Karpas-422 (cell line): ENCODE measurements at regions not wholly inside any gene's neighbourhood (a gene's known extent, or its start where the extent isn't known, plus 50 kb on each side); places are given as distances from the start of the nearest gene placed in this dataset.

Experiments
- DNase-seq: peaks from one replicate; pipeline ENCODE4 v3.0.0-alpha.2; 2015
- H2AFZ ChIP-seq: fragments of 200-600 bp; sonication (generic); 2 replicates; pipeline ENCODE4 v1.6.1; 2014; ENCODE audit warnings: antibody characterized with exemption, low read length, mixed read lengths
- H3K27ac ChIP-seq: fragments of 200-600 bp; sonication (generic); 2 replicates; pipeline ENCODE4 v1.5.1; 2014; ENCODE audit warnings: mild to moderate bottlenecking, low read length, moderate library complexity
- H3K27me3 ChIP-seq: fragments of 200-600 bp; sonication (generic); 2 replicates; pipeline ENCODE4 v1.6.1; 2014; ENCODE audit warnings: low read length, mixed read lengths
- H3K36me3 ChIP-seq: fragments of 200-600 bp; sonication (generic); 2 replicates; pipeline ENCODE4 v1.6.1; 2014; ENCODE audit warnings: low read length, mixed read lengths; ENCODE audit not compliant: insufficient read depth
- H3K4me1 ChIP-seq: fragments of 200-600 bp; sonication (generic); 2 replicates; pipeline ENCODE4 v1.6.1; 2014; ENCODE audit warnings: mild to moderate bottlenecking, low read length, mixed read lengths
- H3K4me2 ChIP-seq: fragments of 200-600 bp; sonication (generic); 2 replicates; pipeline ENCODE4 v1.6.1; 2014; ENCODE audit warnings: low read length, low read depth, mild to moderate bottlenecking; ENCODE audit not compliant: poor library complexity, severe bottlenecking
- H3K4me3 ChIP-seq: fragments of 200-600 bp; sonication (generic); 2 replicates; pipeline ENCODE4 v1.5.1; 2014; ENCODE audit warnings: mild to moderate bottlenecking, antibody characterized with exemption, low read length, mixed read lengths
- H3K79me2 ChIP-seq: fragments of 200-600 bp; sonication (generic); 2 replicates; pipeline ENCODE4 v1.6.1; 2014; ENCODE audit warnings: mild to moderate bottlenecking, low read length, mixed read lengths
- H3K9ac ChIP-seq: fragments of 200-600 bp; sonication (generic); 2 replicates; pipeline ENCODE4 v1.6.0; 2014; ENCODE audit warnings: low read length
- H3K9me2 ChIP-seq: fragments of 200-600 bp; sonication (generic), shearing (Covaris generic); replicated peaks from 2 replicates; pipeline ENCODE4 v1.6.0; 2014; ENCODE audit warnings: mild to moderate bottlenecking, low read length, moderate library complexity; ENCODE audit not compliant: insufficient read depth
- H3K9me3 ChIP-seq: fragments of 300-700, 200-600 bp; sonication (generic); 2 replicates; pipeline ENCODE4 v1.6.1; 2014; ENCODE audit warnings: low read length, mixed read lengths
- H4K20me1 ChIP-seq: fragments of 200-600 bp; sonication (generic); 2 replicates; pipeline ENCODE4 v1.6.1; 2014; ENCODE audit warnings: mild to moderate bottlenecking, antibody characterized with exemption, low read length, low read depth; ENCODE audit not compliant: insufficient read depth

GRCh38 chr11:130727157-130728119 is 188.8 kb downstream of the SNX19 start:
- Histone ChIP-seq H3K4me1 (no peaks in the 10 kb centered on the region), H3K4me3 (no peak overlapping the region), H3K4me2 (no peak overlapping the region), H3K9ac (no peak overlapping the region), H2AFZ (no peak overlapping the region), H3K36me3 (no peaks in the 10 kb centered on the region), H3K9me2 (no peaks in the 10 kb centered on the region), H3K79me2 (no peaks in the 10 kb centered on the region), H3K27ac (no peak overlapping the region), H3K9me3 (no peaks in the 10 kb centered on the region), H4K20me1 (no peaks in the 10 kb centered on the region), H3K27me3 (no peaks in the 10 kb centered on the region)
- DNase-seq = no peak

- no peak for DNase-seq
- no peak overlapping the region for H3K9ac ChIP-seq
- H3K36me3 ChIP-seq = no peaks in the 10 kb centered on the region
- no peaks in the 10 kb centered on the region for H3K4me1 ChIP-seq
- H3K79me2 ChIP-seq = no peaks in the 10 kb centered on the region
- H3K9me2 ChIP-seq = no peaks in the 10 kb centered on the region
- no peak overlapping the region for H2AFZ ChIP-seq
- no peak overlapping the region for H3K27ac ChIP-seq
- no peaks in the 10 kb centered on the region for H4K20me1 ChIP-seq
- H3K4me3 ChIP-seq = no peak overlapping the region
- no peaks in the 10 kb centered on the region for H3K27me3 ChIP-seq
- no peak overlapping the region for H3K4me2 ChIP-seq
- no peaks in the 10 kb centered on the region for H3K9me3 ChIP-seq
Measured at GRCh38 chr11:130728185-130729180, 187.8 kb downstream of the SNX19 start.

- Histone ChIP-seq H3K36me3 (no peaks in the 10 kb centered on the region), H3K9ac (no peak overlapping the region), H3K9me3 (no peaks in the 10 kb centered on the region), H3K27ac (no peak overlapping the region), H4K20me1 (no peaks in the 10 kb centered on the region), H3K4me2 (no peak overlapping the region), H3K4me3 (no peak overlapping the region), H3K4me1 (no peaks in the 10 kb centered on the region), H3K27me3 (no peaks in the 10 kb centered on the region), H3K9me2 (no peaks in the 10 kb centered on the region), H3K79me2 (no peaks in the 10 kb centered on the region), H2AFZ (no peak overlapping the region)
- no peak for DNase-seq
Measured at GRCh38 chr11:130729193-130729592, 187.1 kb downstream of the SNX19 start.

DNA sequence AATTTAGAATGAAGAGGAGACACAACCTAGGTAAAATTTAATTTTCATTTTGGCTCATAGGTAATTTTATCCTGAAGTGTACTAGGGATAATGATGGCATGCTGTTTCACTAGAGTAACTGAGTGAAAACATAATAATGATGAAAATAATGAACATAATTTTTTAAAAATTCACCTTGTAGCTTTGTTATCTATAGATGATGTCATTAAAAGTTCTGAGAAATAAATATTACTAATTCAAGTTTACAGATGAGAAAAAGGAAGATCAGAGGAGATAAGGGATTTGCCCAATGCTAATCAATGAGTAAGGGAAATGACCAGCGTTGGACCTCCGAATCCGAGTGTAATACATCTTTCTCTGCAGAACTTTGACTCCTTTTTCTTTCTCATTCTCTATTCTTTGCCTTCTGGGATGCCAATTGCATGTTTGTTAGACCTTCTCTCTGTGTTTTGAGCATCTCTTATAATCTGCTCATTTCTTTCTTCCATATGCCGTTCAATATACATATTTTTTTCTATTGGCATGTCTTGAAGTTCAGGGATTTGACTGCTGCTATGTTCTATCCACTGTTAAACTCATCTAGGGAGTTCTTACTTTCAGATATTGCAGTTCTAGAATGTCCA is 186.5 kb downstream of the SNX19 start:
- Histone ChIP-seq H3K9ac (no peak overlapping the region), H2AFZ (no peak overlapping the region), H3K9me2 (no peaks in the 10 kb centered on the region), H3K9me3 (no peaks in the 10 kb centered on the region), H3K4me3 (no peak overlapping the region), H3K27me3 (no peaks in the 10 kb centered on the region), H3K36me3 (no peaks in the 10 kb centered on the region), H3K27ac (no peak overlapping the region), H3K79me2 (no peaks in the 10 kb centered on the region), H3K4me2 (no peak overlapping the region), H3K4me1 (no peaks in the 10 kb centered on the region), H4K20me1 (no peaks in the 10 kb centered on the region)
- DNase-seq = no peak

DNA sequence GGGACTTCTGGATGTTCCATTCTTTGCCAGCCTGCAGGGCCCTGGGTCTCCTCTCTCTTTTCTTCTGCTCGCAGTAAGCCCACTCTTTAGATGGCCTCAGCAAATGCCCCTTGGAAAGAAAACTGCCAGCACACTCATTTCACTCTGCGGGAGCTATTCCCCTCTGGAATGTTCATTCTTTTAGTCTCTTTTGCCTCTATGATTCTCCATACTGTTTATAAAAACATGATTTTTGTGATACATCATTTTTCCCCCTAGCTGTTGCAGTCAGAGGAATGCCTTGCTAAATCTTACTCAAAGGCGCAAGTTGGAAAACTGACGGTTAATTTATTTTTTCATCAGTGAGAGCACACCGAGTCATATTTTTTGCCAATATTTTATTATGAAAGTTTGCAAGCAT is 184.9 kb downstream of the SNX19 start:
- no peaks in the 10 kb centered on the region for H3K9me3 ChIP-seq
- no peak overlapping the region for H3K4me3 ChIP-seq
- no peak overlapping the region for H3K4me2 ChIP-seq
- H3K27me3 ChIP-seq = no peaks in the 10 kb centered on the region
- no peaks in the 10 kb centered on the region for H4K20me1 ChIP-seq
- no peak overlapping the region for H3K27ac ChIP-seq
- H3K9ac ChIP-seq = no peak overlapping the region
- H3K79me2 ChIP-seq = no peaks in the 10 kb centered on the region
- no peaks in the 10 kb centered on the region for H3K4me1 ChIP-seq
- H2AFZ ChIP-seq = no peak overlapping the region
- no peaks in the 10 kb centered on the region for H3K9me2 ChIP-seq
- no peak for DNase-seq
- H3K36me3 ChIP-seq = no peaks in the 10 kb centered on the region

- no peaks in the 10 kb centered on the region for H3K4me1 ChIP-seq
Measured at GRCh38 chr11:130732476-130732875, 183.8 kb downstream of the SNX19 start.

GRCh38 chr11:130737041-130737830 is 179.0 kb downstream of the SNX19 start:
- no peak overlapping the region for H3K4me2 ChIP-seq
- no peaks in the 10 kb centered on the region for H3K9me3 ChIP-seq
- no peaks in the 10 kb centered on the region for H3K79me2 ChIP-seq
- no peaks in the 10 kb centered on the region for H4K20me1 ChIP-seq
- no peaks in the 10 kb centered on the region for H3K9me2 ChIP-seq
- no peak overlapping the region for H3K9ac ChIP-seq
- no peaks in the 10 kb centered on the region for H3K27me3 ChIP-seq
- no peak for DNase-seq
- no peaks in the 10 kb centered on the region for H3K36me3 ChIP-seq
- no peak overlapping the region for H2AFZ ChIP-seq
- H3K27ac ChIP-seq = no peak overlapping the region
- no peak overlapping the region for H3K4me3 ChIP-seq
- no peaks in the 10 kb centered on the region for H3K4me1 ChIP-seq

More at GRCh38 chr11:130732476-130732875, 183.8 kb downstream of the SNX19 start:
- no peaks in the 10 kb centered on the region for H3K9me2 ChIP-seq
- H4K20me1 ChIP-seq = no peaks in the 10 kb centered on the region
- H2AFZ ChIP-seq = no peak overlapping the region
- H3K4me2 ChIP-seq = no peak overlapping the region
- H3K36me3 ChIP-seq = no peaks in the 10 kb centered on the region
- no peak for DNase-seq
- H3K27ac ChIP-seq = no peak overlapping the region
- no peaks in the 10 kb centered on the region for H3K79me2 ChIP-seq
- no peaks in the 10 kb centered on the region for H3K27me3 ChIP-seq
- no peaks in the 10 kb centered on the region for H3K9me3 ChIP-seq
- H3K9ac ChIP-seq = no peak overlapping the region
- no peak overlapping the region for H3K4me3 ChIP-seq
